Thyroid gland (tissue), 4 donors: ENCODE measurements at regions not wholly inside any gene's neighbourhood (a gene's known extent, or its start where the extent isn't known, plus 50 kb on each side); places are given as distances from the start of the nearest gene placed in this dataset.

ENCODE experiments used
- CTCF ChIP-seq, 6 experiments: fragments of 200-600 bp in 3 of 6; fragments of 450-650 bp in 3 of 6; sonication (generic) in 3 of 6; IDR thresholded peaks; one replicate each; pipeline ENCODE4 v1.5.1; 2016 to 2019; ENCODE audit warnings: antibody characterized with exemption in 6 of 6, mild to moderate bottlenecking in 2 of 6, inconsistent platforms in 1 of 6, moderate library complexity in 1 of 6
- POLR2A ChIP-seq, 2 donors: fragments of 450-650 bp; IDR thresholded peaks; one replicate each; pipeline ENCODE4 v1.6.1; 2017; ENCODE audit warnings: antibody characterized with exemption in 2 of 2, mild to moderate bottlenecking in 2 of 2, moderate library complexity in 1 of 2

- no peak for TF ChIP-seq CTCF (IDR thresholded peaks at IDR 0.05)
- no peak for TF ChIP-seq POLR2A (IDR thresholded peaks at IDR 0.05)
These were observed 78.0 kb upstream of the ELMO1 start for GRCh38 chr7:37526623-37527022.
